K562 (cell line): ENCODE measurements at regions not wholly inside any gene's neighbourhood (a gene's known extent, or its start where the extent isn't known, plus 50 kb on each side); places are given as distances from the start of the nearest gene placed in this dataset.

Experiments used
- CBX8 ChIP-seq: fragments of 200-600 bp; sonication (generic); IDR thresholded peaks from 2 replicates; pipeline ENCODE4 v1.6.1; 2012; ENCODE audit warnings: borderline replicate concordance, mixed run types, low read depth, mild to moderate bottlenecking, moderate library complexity, mixed read lengths, low read length, control low read depth, inconsistent platforms; ENCODE audit not compliant: poor library complexity, severe bottlenecking; ENCODE audit errors: extremely low read depth
- CCAR2 ChIP-seq: fragments of 200-400 bp; formaldehyde crosslinking; IDR thresholded peaks from 2 replicates; pipeline ENCODE4 v1.6.1; 2017; ENCODE audit warnings: mild to moderate bottlenecking, low read depth, low read length
- FOXM1 ChIP-seq, 2 experiments: fragments of 450-650 bp in 1 of 2; sonication (generic) in 1 of 2; formaldehyde crosslinking in 1 of 2; IDR thresholded peaks; 2 replicates each; pipeline versions ENCODE4 v1.6.1 to v1.9.0; 2017 to 2022; ENCODE audit warnings: low read depth in 2 of 2, mild to moderate bottlenecking in 2 of 2, missing genetic modification reagents in 1 of 2, moderate library complexity in 1 of 2
- HDAC8 ChIP-seq: fragments of 450-650 bp; IDR thresholded peaks from 2 replicates; pipeline ENCODE4 v1.6.1; 2016; ENCODE audit warnings: mild to moderate bottlenecking, missing genetic modification characterization, moderate library complexity, missing compliant biosample characterization
- SMC3 ChIP-seq: conservative IDR thresholded peaks from 2 replicates; pipeline ENCODE4 v1.6.1; 2011; ENCODE audit warnings: low read depth, low read length, improper control_type of control experiment; ENCODE audit not compliant: insufficient read depth
- SRSF9 ChIP-seq: fragments of 200-400 bp; formaldehyde crosslinking; IDR thresholded peaks from 2 replicates; pipeline ENCODE4 v1.6.1; 2017; ENCODE audit warnings: low read depth, low read length, borderline replicate concordance
- THRAP3 ChIP-seq: fragments of 450-650 bp; IDR thresholded peaks from 2 replicates; pipeline ENCODE4 v1.6.1; 2016; ENCODE audit warnings: mild to moderate bottlenecking, inconsistent platforms, borderline replicate concordance
- ZBTB43 ChIP-seq: sonication (generic); formaldehyde crosslinking; IDR thresholded peaks from 2 replicates; pipeline ENCODE4 v1.8.0; 2023; ENCODE audit warnings: mild to moderate bottlenecking, missing genetic modification reagents
- ZKSCAN3 ChIP-seq: fragments of 250-450 bp; sonication (Bioruptor Pico); IDR thresholded peaks from 2 replicates; pipeline ENCODE4 v1.4.0; 2020
- ZNF717 ChIP-seq: fragments of 250-450 bp; sonication (Bioruptor Pico); IDR thresholded peaks from 2 replicates; pipeline ENCODE4 v1.5.0; 2021
- TF ChIP-seq, protein P1 (sequence below), 3 experiments: IDR thresholded peaks in 2 of 3; conservative IDR thresholded peaks in 1 of 3; 2 replicates each; pipeline ENCODE4 v1.5.1; 2011 to 2012; ENCODE audit warnings: low read length in 3 of 3, mild to moderate bottlenecking in 3 of 3, control low read depth in 2 of 3, improper control_type of control experiment in 1 of 3, inconsistent platforms in 1 of 3, low read depth in 1 of 3, mixed read lengths in 1 of 3, moderate library complexity in 1 of 3; ENCODE audit not compliant: insufficient read depth in 2 of 3
- TF ChIP-seq, protein P2 (sequence below), 2 experiments: fragments of 450-650 bp in 1 of 2; sonication (generic) in 1 of 2; formaldehyde crosslinking in 1 of 2; IDR thresholded peaks; 2 replicates each; pipeline versions ENCODE4 v1.7.1 to v1.9.0; 2016 to 2022; ENCODE audit warnings: inconsistent platforms in 1 of 2, mild to moderate bottlenecking in 1 of 2, missing genetic modification reagents in 1 of 2

- TF ChIP-seq, protein P1, sequence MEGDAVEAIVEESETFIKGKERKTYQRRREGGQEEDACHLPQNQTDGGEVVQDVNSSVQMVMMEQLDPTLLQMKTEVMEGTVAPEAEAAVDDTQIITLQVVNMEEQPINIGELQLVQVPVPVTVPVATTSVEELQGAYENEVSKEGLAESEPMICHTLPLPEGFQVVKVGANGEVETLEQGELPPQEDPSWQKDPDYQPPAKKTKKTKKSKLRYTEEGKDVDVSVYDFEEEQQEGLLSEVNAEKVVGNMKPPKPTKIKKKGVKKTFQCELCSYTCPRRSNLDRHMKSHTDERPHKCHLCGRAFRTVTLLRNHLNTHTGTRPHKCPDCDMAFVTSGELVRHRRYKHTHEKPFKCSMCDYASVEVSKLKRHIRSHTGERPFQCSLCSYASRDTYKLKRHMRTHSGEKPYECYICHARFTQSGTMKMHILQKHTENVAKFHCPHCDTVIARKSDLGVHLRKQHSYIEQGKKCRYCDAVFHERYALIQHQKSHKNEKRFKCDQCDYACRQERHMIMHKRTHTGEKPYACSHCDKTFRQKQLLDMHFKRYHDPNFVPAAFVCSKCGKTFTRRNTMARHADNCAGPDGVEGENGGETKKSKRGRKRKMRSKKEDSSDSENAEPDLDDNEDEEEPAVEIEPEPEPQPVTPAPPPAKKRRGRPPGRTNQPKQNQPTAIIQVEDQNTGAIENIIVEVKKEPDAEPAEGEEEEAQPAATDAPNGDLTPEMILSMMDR (IDR thresholded peaks at IDR 0.05 in 2 of 3, conservative IDR thresholded peaks at IDR 0.05 in 1 of 3; ENCODE audit: insufficient read depth in 2 of 3, low read depth in 1 of 3, low read length in 3 of 3) = no peak
- TF ChIP-seq ZBTB43 (CRISPR knock-in tag) (no peak), THRAP3 (no peak), CCAR2 (no peak), SRSF9 (no peak), FOXM1 (IDR thresholded peaks at IDR 0.05; ENCODE audit: low read depth) (no peak), FOXM1 (CRISPR knock-in tag; IDR thresholded peaks at IDR 0.05; ENCODE audit: low read depth) (no peak), HDAC8 (tag) (no peak), CBX8 (no peak), ZNF717 (CRISPR knock-in tag) (no peak), ZKSCAN3 (CRISPR knock-in tag) (no peak), SMC3 (no peak)
- TF ChIP-seq, protein P2, sequence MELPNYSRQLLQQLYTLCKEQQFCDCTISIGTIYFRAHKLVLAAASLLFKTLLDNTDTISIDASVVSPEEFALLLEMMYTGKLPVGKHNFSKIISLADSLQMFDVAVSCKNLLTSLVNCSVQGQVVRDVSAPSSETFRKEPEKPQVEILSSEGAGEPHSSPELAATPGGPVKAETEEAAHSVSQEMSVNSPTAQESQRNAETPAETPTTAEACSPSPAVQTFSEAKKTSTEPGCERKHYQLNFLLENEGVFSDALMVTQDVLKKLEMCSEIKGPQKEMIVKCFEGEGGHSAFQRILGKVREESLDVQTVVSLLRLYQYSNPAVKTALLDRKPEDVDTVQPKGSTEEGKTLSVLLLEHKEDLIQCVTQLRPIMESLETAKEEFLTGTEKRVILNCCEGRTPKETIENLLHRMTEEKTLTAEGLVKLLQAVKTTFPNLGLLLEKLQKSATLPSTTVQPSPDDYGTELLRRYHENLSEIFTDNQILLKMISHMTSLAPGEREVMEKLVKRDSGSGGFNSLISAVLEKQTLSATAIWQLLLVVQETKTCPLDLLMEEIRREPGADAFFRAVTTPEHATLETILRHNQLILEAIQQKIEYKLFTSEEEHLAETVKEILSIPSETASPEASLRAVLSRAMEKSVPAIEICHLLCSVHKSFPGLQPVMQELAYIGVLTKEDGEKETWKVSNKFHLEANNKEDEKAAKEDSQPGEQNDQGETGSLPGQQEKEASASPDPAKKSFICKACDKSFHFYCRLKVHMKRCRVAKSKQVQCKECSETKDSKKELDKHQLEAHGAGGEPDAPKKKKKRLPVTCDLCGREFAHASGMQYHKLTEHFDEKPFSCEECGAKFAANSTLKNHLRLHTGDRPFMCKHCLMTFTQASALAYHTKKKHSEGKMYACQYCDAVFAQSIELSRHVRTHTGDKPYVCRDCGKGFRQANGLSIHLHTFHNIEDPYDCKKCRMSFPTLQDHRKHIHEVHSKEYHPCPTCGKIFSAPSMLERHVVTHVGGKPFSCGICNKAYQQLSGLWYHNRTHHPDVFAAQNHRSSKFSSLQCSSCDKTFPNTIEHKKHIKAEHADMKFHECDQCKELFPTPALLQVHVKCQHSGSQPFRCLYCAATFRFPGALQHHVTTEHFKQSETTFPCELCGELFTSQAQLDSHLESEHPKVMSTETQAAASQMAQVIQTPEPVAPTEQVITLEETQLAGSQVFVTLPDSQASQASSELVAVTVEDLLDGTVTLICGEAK (IDR thresholded peaks at IDR 0.05) = no peak
- TF ChIP-seq, protein P2 (CRISPR knock-in tag; IDR thresholded peaks at IDR 0.05) = no peak
Measured at GRCh38 chr19:31512181-31512970, 163.1 kb upstream of the TSHZ3 start.
